Neural cell (in vitro differentiated cells): ENCODE measurements at regions not wholly inside any gene's neighbourhood (a gene's known extent, or its start where the extent isn't known, plus 50 kb on each side); places are given as distances from the start of the nearest gene placed in this dataset.
"Not testable (repeated sequence)": the region's sequence is repeated elsewhere in the genome, so short reads cannot be mapped to it uniquely, and the experiment has no call there.

Experiments
- H2AFZ ChIP-seq: fragments of 200-600, 300-800 bp; sonication (generic), shearing (Covaris generic); 2 replicates; pipeline ENCODE4 v1.6.0; 2014; ENCODE audit warnings: low read depth, mild to moderate bottlenecking, antibody characterized with exemption, low read length, moderate library complexity
- H3F3A ChIP-seq: fragments of 200-600 bp; shearing (Covaris generic); 2 replicates; pipeline ENCODE4 v1.6.1; 2016; ENCODE audit warnings: mild to moderate bottlenecking, moderate library complexity, mixed read lengths, antibody characterized with exemption, low read length; ENCODE audit not compliant: insufficient read depth, poor library complexity, severe bottlenecking
- H3K27ac ChIP-seq: fragments of 200-600, 300-800 bp; sonication (generic), shearing (Covaris generic); 2 replicates; pipeline ENCODE4 v1.5.1; 2014; ENCODE audit warnings: mild to moderate bottlenecking, low read length, moderate library complexity
- H3K27me3 ChIP-seq: fragments of 300-800, 200-600 bp; sonication (generic), shearing (Covaris generic); 2 replicates; pipeline ENCODE4 v1.6.0; 2014; ENCODE audit warnings: mild to moderate bottlenecking, low read depth, low read length, moderate library complexity; ENCODE audit not compliant: insufficient read depth
- H3K36me3 ChIP-seq: fragments of 300-800, 200-600 bp; sonication (generic), shearing (Covaris generic); 2 replicates; pipeline ENCODE4 v1.5.1; 2014; ENCODE audit warnings: mild to moderate bottlenecking, antibody characterized with exemption, low read length, moderate library complexity; ENCODE audit not compliant: insufficient read depth
- H3K4me2 ChIP-seq: fragments of 300-800, 200-600 bp; sonication (generic), shearing (Covaris generic); 2 replicates; pipeline ENCODE4 v1.6.0; 2014; ENCODE audit warnings: mild to moderate bottlenecking, low read length
- H3K4me3 ChIP-seq: fragments of 300-800, 200-600 bp; sonication (generic), shearing (Covaris generic); 2 replicates; pipeline ENCODE4 v1.5.1; 2014; ENCODE audit warnings: mild to moderate bottlenecking, low read length, moderate library complexity
- H3K79me2 ChIP-seq: fragments of 200-600 bp; shearing (Covaris generic); replicated peaks from 2 replicates; pipeline ENCODE4 v1.6.0; 2014; ENCODE audit warnings: mild to moderate bottlenecking, low read length, moderate library complexity; ENCODE audit not compliant: insufficient read depth
- H3K9ac ChIP-seq: fragments of 300-800, 200-600 bp; sonication (generic), shearing (Covaris generic); 2 replicates; pipeline ENCODE4 v1.6.1; 2016; ENCODE audit warnings: mild to moderate bottlenecking, low read length, mixed read lengths
- H3K9me2 ChIP-seq: fragments of 200-600 bp; shearing (Covaris generic); 2 replicates; pipeline ENCODE4 v1.6.1; 2016; ENCODE audit warnings: mild to moderate bottlenecking, low read length, mixed read lengths; ENCODE audit not compliant: insufficient read depth
- H3K9me3 ChIP-seq: fragments of 200-600, 300-800 bp; sonication (generic), shearing (Covaris generic); 2 replicates; pipeline ENCODE4 v1.6.1; 2016; ENCODE audit warnings: mild to moderate bottlenecking, mixed run types, low read length, moderate library complexity, mixed read lengths
- H4K20me1 ChIP-seq: fragments of 200-600 bp; shearing (Covaris generic); 2 replicates; pipeline ENCODE4 v1.6.1; 2016; ENCODE audit warnings: mild to moderate bottlenecking, mixed run types; ENCODE audit not compliant: insufficient read depth
- EP300 ChIP-seq: fragments of 450-650 bp; conservative IDR thresholded peaks from 2 replicates; pipeline ENCODE4 v1.6.1; 2014; ENCODE audit warnings: antibody characterized with exemption, mild to moderate bottlenecking, moderate library complexity; ENCODE audit not compliant: poor library complexity, severe bottlenecking
- EZH2 ChIP-seq: fragments of 200-600, 300-800 bp; shearing (Covaris generic), sonication (generic); IDR thresholded peaks from 2 replicates; pipeline ENCODE4 v1.6.1; 2014; ENCODE audit warnings: antibody characterized with exemption, low read length, borderline replicate concordance, mild to moderate bottlenecking; ENCODE audit not compliant: insufficient read depth, poor library complexity, severe bottlenecking
- MXI1 ChIP-seq: fragments of 450-650 bp; conservative IDR thresholded peaks from 2 replicates; pipeline ENCODE4 v1.6.1; 2014; ENCODE audit warnings: antibody characterized with exemption, mild to moderate bottlenecking; ENCODE audit not compliant: poor library complexity, severe bottlenecking
- POLR2AphosphoS5 ChIP-seq: IDR thresholded peaks from 2 replicates; pipeline ENCODE4 v1.6.1; 2012
- RAD21 ChIP-seq: fragments of 450-650 bp; conservative IDR thresholded peaks from 2 replicates; pipeline ENCODE4 v1.6.1; 2014; ENCODE audit warnings: antibody characterized with exemption, mild to moderate bottlenecking, moderate library complexity
- SMC3 ChIP-seq: fragments of 450-650 bp; conservative IDR thresholded peaks from 2 replicates; pipeline ENCODE4 v1.6.1; 2014; ENCODE audit warnings: antibody characterized with exemption, mild to moderate bottlenecking, moderate library complexity; ENCODE audit not compliant: poor library complexity
- TAF1 ChIP-seq: IDR thresholded peaks from 2 replicates; pipeline ENCODE4 v1.6.1; 2012; ENCODE audit warnings: low read depth
- TF ChIP-seq, protein P1 (sequence below): fragments of 450-650 bp; IDR thresholded peaks from 2 replicates; pipeline ENCODE4 v1.5.1; 2014; ENCODE audit warnings: antibody characterized with exemption, mild to moderate bottlenecking, moderate library complexity; ENCODE audit not compliant: poor library complexity, severe bottlenecking
- TF ChIP-seq, protein P2 (sequence below): IDR thresholded peaks from 2 replicates; pipeline ENCODE4 v1.6.1; 2012; ENCODE audit warnings: borderline replicate concordance

DNA sequence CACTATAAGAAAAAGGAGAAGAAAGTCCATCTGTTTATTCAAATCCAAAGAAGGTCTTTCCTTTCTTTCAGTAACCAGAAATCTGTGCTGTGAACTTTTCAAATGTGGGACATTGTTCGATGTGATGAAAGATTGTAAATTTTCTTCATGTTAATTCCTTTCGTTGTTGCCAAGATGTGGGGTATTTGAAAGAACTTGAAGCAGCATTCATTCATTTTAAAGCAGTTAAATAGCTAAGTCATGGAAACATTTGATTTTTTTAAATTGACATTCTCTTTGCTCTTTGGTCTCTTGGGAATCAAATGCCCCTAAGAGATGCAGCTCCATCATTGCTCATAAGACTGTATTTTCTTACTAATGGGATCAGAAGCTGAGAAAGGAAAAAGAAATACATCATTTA is 93.7 kb upstream of the EHBP1 start:
- H3F3A ChIP-seq, result no peaks in the 10 kb centered on the region
- H3K4me3 ChIP-seq, result no peak overlapping the region
- H3K4me2 ChIP-seq, result no peak overlapping the region
- H4K20me1 ChIP-seq, result no peaks in the 10 kb centered on the region
- TF ChIP-seq, protein P1, sequence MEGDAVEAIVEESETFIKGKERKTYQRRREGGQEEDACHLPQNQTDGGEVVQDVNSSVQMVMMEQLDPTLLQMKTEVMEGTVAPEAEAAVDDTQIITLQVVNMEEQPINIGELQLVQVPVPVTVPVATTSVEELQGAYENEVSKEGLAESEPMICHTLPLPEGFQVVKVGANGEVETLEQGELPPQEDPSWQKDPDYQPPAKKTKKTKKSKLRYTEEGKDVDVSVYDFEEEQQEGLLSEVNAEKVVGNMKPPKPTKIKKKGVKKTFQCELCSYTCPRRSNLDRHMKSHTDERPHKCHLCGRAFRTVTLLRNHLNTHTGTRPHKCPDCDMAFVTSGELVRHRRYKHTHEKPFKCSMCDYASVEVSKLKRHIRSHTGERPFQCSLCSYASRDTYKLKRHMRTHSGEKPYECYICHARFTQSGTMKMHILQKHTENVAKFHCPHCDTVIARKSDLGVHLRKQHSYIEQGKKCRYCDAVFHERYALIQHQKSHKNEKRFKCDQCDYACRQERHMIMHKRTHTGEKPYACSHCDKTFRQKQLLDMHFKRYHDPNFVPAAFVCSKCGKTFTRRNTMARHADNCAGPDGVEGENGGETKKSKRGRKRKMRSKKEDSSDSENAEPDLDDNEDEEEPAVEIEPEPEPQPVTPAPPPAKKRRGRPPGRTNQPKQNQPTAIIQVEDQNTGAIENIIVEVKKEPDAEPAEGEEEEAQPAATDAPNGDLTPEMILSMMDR, result no peak
- TF ChIP-seq POLR2AphosphoS5 (no peak), TAF1 (no peak), SMC3 (no peak), MXI1 (no peak), RAD21 (no peak), EP300 (no peak), EZH2 (no peak)
- TF ChIP-seq, protein P2, sequence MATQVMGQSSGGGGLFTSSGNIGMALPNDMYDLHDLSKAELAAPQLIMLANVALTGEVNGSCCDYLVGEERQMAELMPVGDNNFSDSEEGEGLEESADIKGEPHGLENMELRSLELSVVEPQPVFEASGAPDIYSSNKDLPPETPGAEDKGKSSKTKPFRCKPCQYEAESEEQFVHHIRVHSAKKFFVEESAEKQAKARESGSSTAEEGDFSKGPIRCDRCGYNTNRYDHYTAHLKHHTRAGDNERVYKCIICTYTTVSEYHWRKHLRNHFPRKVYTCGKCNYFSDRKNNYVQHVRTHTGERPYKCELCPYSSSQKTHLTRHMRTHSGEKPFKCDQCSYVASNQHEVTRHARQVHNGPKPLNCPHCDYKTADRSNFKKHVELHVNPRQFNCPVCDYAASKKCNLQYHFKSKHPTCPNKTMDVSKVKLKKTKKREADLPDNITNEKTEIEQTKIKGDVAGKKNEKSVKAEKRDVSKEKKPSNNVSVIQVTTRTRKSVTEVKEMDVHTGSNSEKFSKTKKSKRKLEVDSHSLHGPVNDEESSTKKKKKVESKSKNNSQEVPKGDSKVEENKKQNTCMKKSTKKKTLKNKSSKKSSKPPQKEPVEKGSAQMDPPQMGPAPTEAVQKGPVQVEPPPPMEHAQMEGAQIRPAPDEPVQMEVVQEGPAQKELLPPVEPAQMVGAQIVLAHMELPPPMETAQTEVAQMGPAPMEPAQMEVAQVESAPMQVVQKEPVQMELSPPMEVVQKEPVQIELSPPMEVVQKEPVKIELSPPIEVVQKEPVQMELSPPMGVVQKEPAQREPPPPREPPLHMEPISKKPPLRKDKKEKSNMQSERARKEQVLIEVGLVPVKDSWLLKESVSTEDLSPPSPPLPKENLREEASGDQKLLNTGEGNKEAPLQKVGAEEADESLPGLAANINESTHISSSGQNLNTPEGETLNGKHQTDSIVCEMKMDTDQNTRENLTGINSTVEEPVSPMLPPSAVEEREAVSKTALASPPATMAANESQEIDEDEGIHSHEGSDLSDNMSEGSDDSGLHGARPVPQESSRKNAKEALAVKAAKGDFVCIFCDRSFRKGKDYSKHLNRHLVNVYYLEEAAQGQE, result no peak
- no peak overlapping the region for H3K27ac ChIP-seq
- no peak overlapping the region for H2AFZ ChIP-seq
- no peaks in the 10 kb centered on the region for H3K9me3 ChIP-seq
- no peaks in the 10 kb centered on the region for H3K79me2 ChIP-seq
- no peaks in the 10 kb centered on the region for H3K9me2 ChIP-seq
- no peaks in the 10 kb centered on the region for H3K27me3 ChIP-seq
- no peaks in the 10 kb centered on the region for H3K36me3 ChIP-seq
- H3K9ac ChIP-seq, result no peak overlapping the region

DNA sequence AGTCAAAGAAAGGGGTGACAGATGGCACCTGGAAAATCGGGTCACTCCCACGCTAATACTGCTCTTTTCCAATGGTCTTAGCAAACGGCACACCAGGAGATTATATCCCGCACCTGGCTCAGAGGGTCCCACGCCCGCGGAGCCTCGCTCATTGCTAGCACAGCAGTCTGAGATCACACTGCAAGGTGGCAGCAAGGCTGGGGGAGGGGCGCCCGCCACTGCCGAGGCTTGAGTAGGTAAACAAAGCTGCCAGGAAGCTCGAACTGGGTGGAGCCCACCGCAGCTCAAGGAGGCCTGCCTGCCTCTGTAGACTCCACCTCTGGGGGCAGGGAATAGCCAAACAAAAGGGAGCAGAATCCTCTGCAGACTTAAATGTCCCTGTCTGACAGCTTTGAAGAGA is 99.5 kb upstream of the TMEM17 start:
- H3K9ac ChIP-seq, H3K27me3 ChIP-seq, H3K4me3 ChIP-seq, H2AFZ ChIP-seq, H3K4me2 ChIP-seq, H3K9me2 ChIP-seq, H4K20me1 ChIP-seq, H3K9me3 ChIP-seq, H3K27ac ChIP-seq, H3F3A ChIP-seq, H3K79me2 ChIP-seq, H3K36me3 ChIP-seq: not testable (repeated sequence)

DNA sequence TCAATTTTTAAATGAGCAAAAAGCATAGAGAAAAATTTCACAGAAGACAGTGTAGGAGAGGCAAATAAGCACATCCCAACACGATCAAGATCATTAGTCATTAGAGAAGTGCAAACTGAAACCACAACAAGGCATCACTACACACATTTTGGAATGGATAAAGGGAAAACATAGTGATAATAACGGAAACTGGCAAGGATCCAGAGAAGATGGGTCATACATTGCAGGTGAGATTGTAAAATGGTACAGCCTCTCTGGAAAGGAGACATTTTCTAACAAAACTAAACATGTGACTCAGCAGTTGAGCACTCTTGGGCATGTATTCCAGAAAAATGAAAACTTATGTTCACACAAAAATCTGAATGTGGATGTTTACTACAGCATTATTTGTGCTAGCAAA is 98.3 kb upstream of the TMEM17 start:
- Histone ChIP-seq H3K9ac (no peak overlapping the region), H3K9me2 (no peaks in the 10 kb centered on the region), H3K27ac (no peak overlapping the region), H3K27me3 (no peaks in the 10 kb centered on the region), H4K20me1 (no peaks in the 10 kb centered on the region), H3K4me2 (no peak overlapping the region), H2AFZ (no peak overlapping the region), H3K79me2 (no peaks in the 10 kb centered on the region), H3K36me3 (no peaks in the 10 kb centered on the region), H3F3A (no peaks in the 10 kb centered on the region), H3K4me3 (no peak overlapping the region), H3K9me3 (no peaks in the 10 kb centered on the region)
- no peak for TF ChIP-seq POLR2AphosphoS5
- TF ChIP-seq SMC3, result no peak
- no peak for TF ChIP-seq RAD21
- TF ChIP-seq MXI1, result no peak
- TF ChIP-seq TAF1, result no peak
- TF ChIP-seq, protein P1, result no peak
- no peak for TF ChIP-seq EP300
- TF ChIP-seq EZH2, result no peak
- TF ChIP-seq, protein P2, result no peak
